WTC11 (cell line): ENCODE measurements at regions not wholly inside any gene's neighbourhood (a gene's known extent, or its start where the extent isn't known, plus 50 kb on each side); places are given as distances from the start of the nearest gene placed in this dataset.

Experiments
- CBFB ChIP-seq: sonication (generic); formaldehyde crosslinking; IDR thresholded peaks from 2 replicates; pipeline ENCODE4 v1.8.1; 2022; ENCODE audit warnings: mild to moderate bottlenecking, low read depth, missing genetic modification reagents
- HMGXB4 ChIP-seq: sonication (generic); formaldehyde crosslinking; IDR thresholded peaks from 2 replicates; pipeline ENCODE4 v1.8.1; 2023; ENCODE audit warnings: mild to moderate bottlenecking, moderate library complexity, missing genetic modification reagents
- ZNF416 ChIP-seq: fragments of 250-450 bp; sonication (Bioruptor Pico); IDR thresholded peaks from 2 replicates; pipeline ENCODE4 v1.9.0; 2021; ENCODE audit warnings: mild to moderate bottlenecking, inconsistent platforms
- TF ChIP-seq, protein P1 (sequence below): fragments of 200-600 bp; IDR thresholded peaks from 2 replicates; pipeline ENCODE4 v1.8.0; 2022; ENCODE audit warnings: antibody characterized with exemption
- TF ChIP-seq, protein P2 (sequence below): sonication (generic); formaldehyde crosslinking; IDR thresholded peaks from 2 replicates; pipeline ENCODE4 v1.8.1; 2022; ENCODE audit warnings: mild to moderate bottlenecking, moderate library complexity, missing genetic modification reagents

DNA sequence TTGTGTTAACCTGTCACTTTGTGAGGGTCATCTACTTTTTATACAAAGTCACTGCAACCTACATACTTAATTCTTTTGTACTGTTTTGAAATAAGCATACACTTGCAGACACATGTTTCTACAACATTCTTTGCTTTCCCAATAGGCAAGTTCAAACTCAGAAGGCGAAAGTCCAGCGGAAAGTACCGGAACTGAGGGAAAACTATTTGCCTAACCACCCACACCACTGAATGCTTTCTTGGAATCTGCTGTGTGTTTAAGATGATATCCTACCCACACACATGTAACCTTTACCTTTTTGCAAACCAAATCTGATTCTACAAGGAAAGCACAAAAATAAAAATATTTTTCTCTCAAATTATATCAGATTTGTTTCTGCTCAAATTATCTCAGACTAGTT lies 139.4 kb upstream of the AGR3 start:
- no peak for TF ChIP-seq ZNF416
- no peak for TF ChIP-seq CBFB (CRISPR knock-in tag)
- TF ChIP-seq, protein P1, sequence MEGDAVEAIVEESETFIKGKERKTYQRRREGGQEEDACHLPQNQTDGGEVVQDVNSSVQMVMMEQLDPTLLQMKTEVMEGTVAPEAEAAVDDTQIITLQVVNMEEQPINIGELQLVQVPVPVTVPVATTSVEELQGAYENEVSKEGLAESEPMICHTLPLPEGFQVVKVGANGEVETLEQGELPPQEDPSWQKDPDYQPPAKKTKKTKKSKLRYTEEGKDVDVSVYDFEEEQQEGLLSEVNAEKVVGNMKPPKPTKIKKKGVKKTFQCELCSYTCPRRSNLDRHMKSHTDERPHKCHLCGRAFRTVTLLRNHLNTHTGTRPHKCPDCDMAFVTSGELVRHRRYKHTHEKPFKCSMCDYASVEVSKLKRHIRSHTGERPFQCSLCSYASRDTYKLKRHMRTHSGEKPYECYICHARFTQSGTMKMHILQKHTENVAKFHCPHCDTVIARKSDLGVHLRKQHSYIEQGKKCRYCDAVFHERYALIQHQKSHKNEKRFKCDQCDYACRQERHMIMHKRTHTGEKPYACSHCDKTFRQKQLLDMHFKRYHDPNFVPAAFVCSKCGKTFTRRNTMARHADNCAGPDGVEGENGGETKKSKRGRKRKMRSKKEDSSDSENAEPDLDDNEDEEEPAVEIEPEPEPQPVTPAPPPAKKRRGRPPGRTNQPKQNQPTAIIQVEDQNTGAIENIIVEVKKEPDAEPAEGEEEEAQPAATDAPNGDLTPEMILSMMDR: no peak
- TF ChIP-seq, protein P2, sequence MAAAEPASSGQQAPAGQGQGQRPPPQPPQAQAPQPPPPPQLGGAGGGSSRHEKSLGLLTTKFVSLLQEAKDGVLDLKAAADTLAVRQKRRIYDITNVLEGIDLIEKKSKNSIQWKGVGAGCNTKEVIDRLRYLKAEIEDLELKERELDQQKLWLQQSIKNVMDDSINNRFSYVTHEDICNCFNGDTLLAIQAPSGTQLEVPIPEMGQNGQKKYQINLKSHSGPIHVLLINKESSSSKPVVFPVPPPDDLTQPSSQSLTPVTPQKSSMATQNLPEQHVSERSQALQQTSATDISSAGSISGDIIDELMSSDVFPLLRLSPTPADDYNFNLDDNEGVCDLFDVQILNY: no peak
- no peak for TF ChIP-seq HMGXB4
